GM21737 (cell line): ENCODE measurements at regions not wholly inside any gene's neighbourhood (a gene's known extent, or its start where the extent isn't known, plus 50 kb on each side); places are given as distances from the start of the nearest gene placed in this dataset.
A peak's percentile ranks its signal among the peaks of the same experiment; 100 is the strongest.

ENCODE experiments used
- ATAC-seq: cut with Tn5 transposase; IDR thresholded peaks from one replicate; pipeline ENCODE4 v1.9.1; 2021; ENCODE audit warnings: mild to moderate bottlenecking, moderate library complexity; ENCODE audit not compliant: unreplicated experiment

GRCh38 chr10:78953113-78953798 is 115.5 kb upstream of the ZMIZ1 start:
- ATAC-seq = peak; percentile 68

- ATAC-seq = no peak
These were observed 114.9 kb upstream of the ZMIZ1 start for GRCh38 chr10:78953799-78954297.

GRCh38 chr10:78954689-78955088 is 114.1 kb upstream of the ZMIZ1 start:
- ATAC-seq = no peak

GRCh38 chr10:78955206-78955605 is 113.6 kb upstream of the ZMIZ1 start:
- ATAC-seq = no peak

GRCh38 chr10:78956391-78956790 is 112.4 kb upstream of the ZMIZ1 start:
- ATAC-seq = no peak

GRCh38 chr10:78957471-78958039 is 111.2 kb upstream of the ZMIZ1 start:
- ATAC-seq = no peak

GRCh38 chr10:78959217-78959923 is 109.4 kb upstream of the ZMIZ1 start:
- ATAC-seq = no peak

- no peak for ATAC-seq
These were observed 108.9 kb upstream of the ZMIZ1 start for GRCh38 chr10:78959924-78960285.

GRCh38 chr10:78960316-78960800 is 108.4 kb upstream of the ZMIZ1 start:
- ATAC-seq = no peak

GRCh38 chr10:78961760-78962159 is 107.0 kb upstream of the ZMIZ1 start:
- ATAC-seq = no peak

GRCh38 chr10:78963074-78964034 is 105.4 kb upstream of the ZMIZ1 start:
- ATAC-seq = no peak

GRCh38 chr10:78964274-78964951 is 104.4 kb upstream of the ZMIZ1 start:
- no peak for ATAC-seq

- no peak for ATAC-seq
These were observed 103.7 kb upstream of the ZMIZ1 start for GRCh38 chr10:78964952-78965633.

GRCh38 chr10:78966182-78966787 is 102.5 kb upstream of the ZMIZ1 start:
- no peak for ATAC-seq

- no peak for ATAC-seq
These were observed 101.8 kb upstream of the ZMIZ1 start for GRCh38 chr10:78966844-78967488.

GRCh38 chr10:78968300-78968942 is 100.3 kb upstream of the ZMIZ1 start:
- ATAC-seq = no peak

GRCh38 chr10:78968943-78969342 is 99.8 kb upstream of the ZMIZ1 start:
- no peak for ATAC-seq

- ATAC-seq = no peak
These were observed 99.0 kb upstream of the ZMIZ1 start for GRCh38 chr10:78969719-78970118.
